Skeletal muscle cell (primary cell): ENCODE measurements at regions not wholly inside any gene's neighbourhood (a gene's known extent, or its start where the extent isn't known, plus 50 kb on each side); places are given as distances from the start of the nearest gene placed in this dataset.

ENCODE experiments used
- DNase-seq: peaks from one replicate; pipeline ENCODE4 v3.0.0-alpha.2; 2010; ENCODE audit warnings: low read depth
- H3K4me3 ChIP-seq: 2 replicates; pipeline ENCODE4 v1.5.1; 2011; ENCODE audit warnings: low read depth, mild to moderate bottlenecking, control low read depth, low read length, moderate library complexity

DNA sequence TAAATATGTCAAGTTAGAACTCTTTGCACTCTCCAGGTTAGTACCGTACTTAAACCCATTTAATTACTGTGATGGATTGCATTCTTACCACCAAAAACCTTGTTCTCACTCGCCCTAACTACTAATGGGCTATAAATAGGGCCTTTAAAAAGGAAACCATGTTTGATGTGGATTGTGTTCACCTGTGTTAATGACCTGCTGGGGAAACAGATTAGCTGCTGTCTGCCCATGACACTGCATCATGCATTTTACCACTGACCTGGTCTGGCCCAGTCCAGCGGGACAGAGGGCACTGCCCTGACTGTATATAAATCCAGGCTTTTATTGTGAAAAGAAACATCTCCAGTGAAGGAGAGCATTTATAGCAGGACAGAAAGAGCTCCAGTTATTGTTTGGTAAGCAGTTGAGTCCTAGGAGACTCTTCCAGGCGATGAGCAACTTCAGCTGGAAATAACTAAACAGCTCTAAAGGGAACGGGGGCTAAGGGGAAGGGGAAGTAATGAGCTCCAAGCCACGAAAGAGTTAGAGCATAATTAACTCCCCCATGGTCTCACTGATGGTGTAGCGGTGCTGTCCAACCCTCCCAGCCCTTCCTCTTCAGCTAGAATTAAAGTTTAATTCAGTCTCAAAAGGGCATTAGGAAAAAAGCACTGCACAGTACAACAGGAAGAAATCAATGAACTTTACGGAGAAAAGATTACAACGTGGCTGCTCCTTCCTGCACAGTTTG, 303.1 kb downstream of the ENC1 start:
- H3K4me3 ChIP-seq = no peak overlapping the region

DNA sequence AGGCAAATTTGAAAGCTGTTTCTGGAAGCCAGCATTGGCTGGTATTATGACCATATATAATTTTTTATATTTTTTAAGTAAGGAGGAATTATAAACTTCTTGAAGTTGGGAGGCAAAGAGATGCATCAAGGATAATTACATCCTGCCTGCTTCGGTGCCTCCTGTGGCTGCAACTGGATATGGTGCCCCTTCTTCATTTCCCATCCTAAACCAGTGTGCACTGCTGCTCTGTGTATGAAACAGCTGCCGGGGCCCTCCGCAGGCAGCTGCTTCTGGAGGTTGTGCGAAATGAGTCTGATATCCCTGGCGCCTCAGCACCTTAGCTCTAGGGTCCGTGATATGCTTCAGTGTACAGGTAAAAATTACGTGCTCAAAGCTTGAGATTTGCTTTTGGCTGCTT, 304.2 kb downstream of the ENC1 start:
- no peak for DNase-seq
- H3K4me3 ChIP-seq = no peak overlapping the region

More for the DNA sequence above, 303.1 kb downstream of the ENC1 start:
- DNase-seq = no peak

DNA sequence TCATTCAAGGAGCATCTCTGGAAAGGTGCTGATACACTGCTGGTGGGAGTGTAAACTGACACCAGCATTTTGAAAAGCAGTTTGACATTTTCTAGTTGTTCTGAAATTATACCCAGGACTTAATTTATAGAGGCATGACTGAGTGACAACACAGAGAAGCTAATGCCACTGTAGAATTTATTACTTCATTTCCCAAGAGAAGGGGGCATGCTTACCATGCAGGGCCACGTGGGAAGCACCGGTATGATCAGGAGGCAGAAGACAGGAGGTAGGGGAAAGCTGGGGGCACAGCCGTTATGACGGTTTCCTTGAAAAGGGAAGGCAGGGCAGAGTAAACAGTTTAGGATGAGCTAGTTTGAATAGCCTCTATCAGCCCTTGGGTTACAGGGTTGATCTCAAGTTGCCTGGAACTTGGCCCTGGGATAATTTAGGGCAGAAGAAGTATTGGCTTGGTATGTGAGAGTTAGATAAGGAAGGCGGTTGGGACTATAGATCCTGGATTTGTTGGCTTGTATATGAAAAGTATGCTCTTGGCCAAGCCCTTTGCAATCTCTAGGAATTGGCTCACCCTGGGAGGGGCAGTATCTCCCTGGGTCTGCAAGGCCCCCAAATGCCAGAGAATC, 305.7 kb downstream of the ENC1 start:
- H3K4me3 ChIP-seq = no peak overlapping the region
- no peak for DNase-seq

DNA sequence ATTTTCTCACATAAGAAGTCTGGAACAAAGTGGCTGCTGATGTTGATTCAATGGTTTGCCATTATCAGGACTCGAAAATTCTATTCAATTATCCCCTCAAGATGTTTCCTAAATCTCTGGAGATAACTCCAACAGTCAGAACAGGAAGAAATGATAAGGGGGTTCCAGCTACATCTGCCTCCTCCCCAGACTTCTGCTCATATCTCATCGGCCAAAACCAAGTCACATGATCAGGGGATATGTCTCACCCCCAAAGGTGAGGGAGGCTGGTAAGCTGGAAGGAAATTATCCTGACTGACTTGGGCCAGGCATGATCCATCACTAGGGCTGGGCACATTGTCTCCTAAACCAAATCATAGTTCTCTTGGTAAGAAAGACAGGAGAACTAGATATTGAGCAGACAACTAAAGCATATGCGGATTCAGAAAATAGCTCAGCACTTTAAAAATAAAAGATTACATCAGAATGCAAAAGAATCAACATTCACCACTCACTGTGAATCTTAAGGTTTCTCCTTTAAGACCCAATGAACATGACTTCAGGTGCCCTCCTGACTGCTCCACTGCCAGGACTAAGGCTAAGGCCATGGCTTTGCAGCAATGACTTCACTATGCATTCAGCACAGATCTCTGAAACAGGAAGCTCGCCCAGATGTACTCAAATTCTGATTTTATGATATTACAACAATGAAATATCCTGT, 306.3 kb downstream of the ENC1 start:
- H3K4me3 ChIP-seq = no peak overlapping the region
- no peak for DNase-seq

DNA sequence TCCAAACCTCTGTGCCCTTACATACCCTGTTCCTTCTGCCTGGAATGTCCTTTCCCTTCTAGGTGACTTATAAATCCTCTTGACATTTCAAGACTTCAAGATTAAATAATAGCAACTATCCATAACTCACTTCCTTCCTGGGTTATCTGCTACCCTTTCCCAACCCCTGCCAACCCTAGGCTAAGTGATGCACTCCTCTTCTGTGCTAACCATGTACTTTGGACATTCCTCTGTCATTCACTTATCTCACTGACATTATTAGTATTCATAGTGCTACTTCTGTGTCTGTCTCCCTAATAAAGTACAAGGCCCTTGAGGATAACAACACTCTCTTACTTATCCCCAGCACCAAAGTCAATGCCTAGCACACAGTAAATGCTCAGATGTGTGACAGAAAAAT, 307.1 kb downstream of the ENC1 start:
- DNase-seq = no peak
- no peak overlapping the region for H3K4me3 ChIP-seq

DNA sequence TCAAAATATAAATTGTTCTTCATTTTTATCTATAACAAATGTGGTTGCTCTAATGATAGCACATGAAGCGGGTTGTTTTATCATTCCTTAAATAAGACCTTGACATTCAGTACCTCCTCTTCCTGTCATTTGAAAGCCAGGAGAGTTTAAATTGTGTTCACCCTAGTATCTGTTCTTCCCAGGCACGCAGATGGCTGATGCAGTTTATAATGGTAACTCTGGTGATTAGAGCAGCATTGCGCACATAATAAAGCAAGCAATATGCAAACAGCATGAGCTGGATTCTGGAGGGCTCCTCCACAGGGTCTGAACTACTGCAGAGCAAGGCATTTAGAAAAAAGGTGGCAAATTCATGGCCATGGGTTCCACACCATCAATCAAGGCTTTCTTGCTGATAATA, 307.8 kb downstream of the ENC1 start:
- H3K4me3 ChIP-seq = no peak overlapping the region

DNA sequence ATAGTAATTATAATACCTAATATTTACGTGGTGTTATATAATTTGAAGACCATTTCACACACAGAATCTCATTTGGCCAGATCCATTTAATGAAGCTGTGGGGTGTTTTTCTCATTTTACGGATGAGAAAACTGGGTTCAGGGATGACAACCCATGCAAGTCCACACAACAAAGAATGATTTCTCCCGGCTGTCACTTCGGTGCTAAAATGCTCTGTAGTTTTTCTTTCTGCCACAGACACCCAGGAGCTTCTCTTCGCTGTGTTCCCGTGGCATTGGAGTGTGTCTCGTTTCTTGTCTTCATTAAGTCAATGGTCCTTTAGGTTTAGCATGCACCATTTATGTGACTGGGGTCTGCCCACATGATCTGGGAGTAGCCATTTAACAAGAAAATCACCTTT, 308.5 kb downstream of the ENC1 start:
- no peak overlapping the region for H3K4me3 ChIP-seq
- DNase-seq = no peak

More for the DNA sequence above, 307.8 kb downstream of the ENC1 start:
- DNase-seq = no peak

DNA sequence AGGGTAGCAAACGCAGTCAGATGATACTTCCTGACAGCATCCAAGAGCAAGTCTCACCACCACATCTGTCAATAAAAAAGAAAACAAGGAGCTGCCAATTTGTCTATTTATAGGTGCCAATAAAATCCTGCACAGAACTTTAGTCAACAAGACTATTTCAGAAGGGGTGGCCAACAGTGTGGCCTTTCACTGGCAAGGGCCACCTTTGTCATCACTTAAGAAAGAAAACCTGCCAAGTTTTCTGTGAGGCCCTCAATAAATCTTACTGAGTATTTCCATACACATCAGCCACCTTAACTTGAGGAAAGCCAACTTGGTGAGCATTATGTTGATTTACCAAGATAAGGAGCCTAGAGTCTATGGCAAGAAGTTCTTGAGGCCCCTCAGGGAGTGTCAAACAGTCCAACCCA, 312.3 kb downstream of the ENC1 start:
- no peak for DNase-seq
- H3K4me3 ChIP-seq = no peak overlapping the region

DNA sequence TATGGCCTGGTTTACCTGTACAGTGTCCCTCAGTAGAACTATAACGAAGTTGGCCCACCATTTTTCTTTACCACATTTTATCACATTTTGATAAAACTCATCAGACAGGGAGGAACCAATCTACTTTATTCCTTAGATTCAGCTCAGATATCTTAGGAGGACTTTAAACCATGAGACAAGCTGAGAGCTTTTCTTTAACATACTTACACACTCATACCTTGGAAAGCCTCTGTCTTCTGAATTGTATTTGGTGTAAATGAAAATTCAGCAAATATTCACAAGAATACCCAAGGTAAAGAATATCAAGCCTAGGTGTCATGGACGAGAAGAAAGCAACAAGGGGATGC, 313.2 kb downstream of the ENC1 start:
- no peak overlapping the region for H3K4me3 ChIP-seq
- no peak for DNase-seq

DNA sequence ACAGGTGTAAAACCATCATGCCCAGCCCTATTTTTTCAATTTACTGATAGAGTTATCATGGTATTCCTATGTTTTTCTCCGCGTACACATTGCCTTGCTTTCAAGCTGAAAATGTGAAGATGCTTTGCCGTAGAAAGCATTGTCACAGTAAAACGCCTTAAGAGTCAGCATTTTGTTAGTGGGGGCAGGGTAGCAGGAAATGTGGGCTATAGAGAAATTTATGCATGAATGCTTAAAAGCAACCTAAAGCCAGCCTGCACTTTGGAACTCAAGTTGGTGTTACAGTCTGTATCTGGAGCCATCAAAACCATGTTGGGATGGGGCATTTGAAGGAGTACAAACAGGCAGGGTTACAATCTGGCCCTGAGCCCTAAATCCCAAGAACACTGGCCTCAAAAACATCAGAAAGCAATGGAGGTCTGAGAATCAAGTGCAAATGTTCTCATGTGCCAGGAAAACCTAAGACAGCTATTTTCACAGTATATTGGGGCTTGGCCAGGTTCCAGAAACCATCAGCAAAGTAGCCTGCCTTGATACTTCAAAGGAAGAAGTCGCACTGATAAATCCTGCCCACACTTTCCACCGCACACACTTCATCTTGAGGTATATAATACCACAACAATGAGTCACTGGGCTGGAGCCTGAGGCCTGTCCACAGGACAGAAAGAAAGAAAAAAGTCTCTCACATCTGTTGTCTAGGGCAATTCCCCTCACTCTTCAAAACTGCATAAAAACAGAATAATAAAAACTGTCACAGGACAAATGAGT, 313.8 kb downstream of the ENC1 start:
- peak; percentile 95 for DNase-seq
- no peak overlapping the region for H3K4me3 ChIP-seq

DNA sequence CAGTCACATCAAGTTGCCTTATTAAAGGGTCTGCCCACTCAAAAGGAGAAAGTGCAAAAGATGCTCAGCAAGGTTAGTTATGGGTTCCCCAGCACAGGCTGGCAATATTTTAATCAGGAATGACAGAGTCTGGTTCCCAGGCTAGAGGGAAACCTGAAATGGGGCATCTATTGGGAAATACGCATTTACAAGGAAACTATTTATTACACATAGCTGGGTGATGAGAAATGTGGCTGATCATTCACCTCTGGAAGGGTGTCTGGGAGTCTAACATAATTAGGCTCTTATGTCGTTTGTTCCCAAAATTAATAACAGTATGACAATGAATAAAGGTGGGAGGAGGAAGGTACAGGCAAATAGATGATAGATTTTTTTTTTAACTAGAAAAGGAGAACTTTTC, 314.7 kb downstream of the ENC1 start:
- DNase-seq = no peak
- no peak overlapping the region for H3K4me3 ChIP-seq

DNA sequence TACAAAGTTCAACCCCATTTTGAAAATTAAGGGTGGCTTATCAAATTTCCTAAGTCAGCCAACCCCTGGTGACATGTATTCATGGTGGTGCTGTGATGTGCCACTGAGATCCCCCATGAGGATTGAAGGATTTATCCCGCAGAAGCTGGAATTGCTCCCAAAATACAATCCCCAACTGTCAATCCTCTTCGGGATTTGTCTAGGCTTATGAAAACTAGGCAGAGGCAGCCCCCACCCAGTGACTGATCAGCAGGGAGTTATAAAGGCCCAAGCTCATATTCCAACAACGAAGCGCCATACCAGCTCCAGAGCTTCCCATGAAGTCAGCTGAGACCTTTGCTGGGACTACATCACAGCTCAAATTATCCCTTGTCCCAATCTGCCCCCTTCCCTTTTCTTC, 316.0 kb downstream of the ENC1 start:
- DNase-seq = no peak
- no peak overlapping the region for H3K4me3 ChIP-seq

DNA sequence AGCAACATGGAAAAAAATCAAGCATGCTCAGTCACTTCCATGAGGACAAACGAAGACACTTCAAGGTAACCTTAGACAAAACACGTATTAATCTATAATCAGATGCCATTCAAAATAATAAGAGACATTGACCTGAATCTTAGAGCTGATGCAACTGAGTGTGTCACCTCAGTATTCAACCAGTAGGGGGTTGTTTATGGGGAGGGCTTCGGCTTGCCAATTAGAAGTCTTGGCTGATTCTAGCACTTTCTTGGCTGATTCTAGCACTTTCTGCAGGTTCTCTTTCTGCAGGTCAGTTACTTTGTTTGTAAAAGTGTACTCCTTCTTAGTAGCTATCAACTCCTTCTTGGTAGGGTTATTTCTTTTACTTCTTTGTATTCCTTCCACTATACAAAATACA, 317.6 kb downstream of the ENC1 start:
- DNase-seq = no peak
- no peak overlapping the region for H3K4me3 ChIP-seq

DNA sequence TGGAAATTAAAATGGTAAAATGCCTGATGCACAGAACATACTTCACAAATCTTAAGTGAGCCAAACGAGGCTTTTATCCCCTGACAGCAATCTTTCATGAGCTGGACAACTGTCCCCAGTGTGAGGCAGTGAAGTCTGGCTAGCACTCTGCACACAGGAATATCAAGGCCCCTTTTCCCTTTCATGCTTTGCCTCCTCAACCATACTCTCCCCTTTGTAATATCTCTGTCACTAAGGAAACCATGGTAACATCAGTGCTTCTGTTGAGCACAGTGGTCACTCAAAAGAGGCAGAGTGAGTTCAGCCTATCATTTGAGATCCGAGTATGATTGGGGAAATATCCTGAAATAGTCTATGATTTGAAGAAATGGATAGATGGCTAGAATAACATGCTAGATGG, 318.3 kb downstream of the ENC1 start:
- no peak overlapping the region for H3K4me3 ChIP-seq
- no peak for DNase-seq

DNA sequence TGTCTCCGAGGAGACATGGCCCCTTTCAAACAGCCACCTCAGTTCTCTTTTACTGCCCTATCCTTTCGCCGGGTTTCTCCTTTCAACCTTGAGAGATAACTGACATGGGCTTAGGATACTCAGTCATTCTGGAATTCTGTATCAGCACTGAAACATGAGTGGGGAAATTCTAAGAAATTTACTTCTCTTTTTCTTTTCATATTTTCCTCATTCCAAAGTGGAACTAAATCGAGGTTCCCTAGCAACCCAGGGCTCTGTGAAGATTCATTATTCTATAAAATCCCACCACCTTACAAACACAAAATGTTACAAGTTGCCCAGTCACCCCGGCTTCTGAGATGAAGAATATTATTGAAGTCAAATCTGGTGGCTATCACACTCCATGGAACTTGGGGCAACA, 319.2 kb downstream of the ENC1 start:
- H3K4me3 ChIP-seq = no peak overlapping the region
- DNase-seq = no peak

DNA sequence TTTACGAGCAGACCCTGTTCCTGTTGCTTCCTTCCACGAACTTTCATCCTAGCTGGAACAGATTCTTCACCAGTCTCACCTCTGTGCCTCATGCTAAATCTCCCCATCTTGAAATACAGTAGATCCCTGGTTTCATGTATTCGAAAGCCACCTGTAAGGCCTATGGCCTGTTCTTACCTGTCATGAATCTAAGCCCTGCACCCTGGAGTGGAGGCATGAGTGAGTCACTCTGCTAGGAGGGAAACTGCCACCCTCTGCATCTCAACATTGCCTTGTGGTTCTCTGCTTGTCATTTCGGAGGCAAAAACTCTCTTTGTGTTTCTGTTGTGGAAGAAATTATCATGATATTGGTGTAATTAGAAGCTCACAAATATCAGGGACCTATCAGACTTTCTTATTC, 320.0 kb downstream of the ENC1 start:
- no peak overlapping the region for H3K4me3 ChIP-seq
- no peak for DNase-seq

DNA sequence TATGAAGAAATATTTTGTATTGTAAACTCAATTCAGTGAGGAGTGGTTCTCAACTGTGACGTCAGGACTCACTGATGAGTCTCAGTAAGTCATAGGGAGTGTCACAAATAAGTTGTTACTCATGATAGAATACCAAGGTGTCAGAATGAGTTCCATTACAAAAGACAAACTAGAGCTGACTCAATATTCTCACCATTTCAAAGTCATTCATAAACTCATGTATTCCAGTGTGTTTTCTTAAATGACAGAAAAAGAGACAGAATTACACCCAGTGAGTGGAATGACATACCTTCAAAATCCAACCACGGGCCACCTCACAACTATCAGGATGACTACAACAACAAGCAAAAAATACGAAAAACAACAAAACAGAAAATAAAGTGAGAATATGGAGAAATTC, 321.5 kb downstream of the ENC1 start:
- DNase-seq = no peak
- H3K4me3 ChIP-seq = no peak overlapping the region

DNA sequence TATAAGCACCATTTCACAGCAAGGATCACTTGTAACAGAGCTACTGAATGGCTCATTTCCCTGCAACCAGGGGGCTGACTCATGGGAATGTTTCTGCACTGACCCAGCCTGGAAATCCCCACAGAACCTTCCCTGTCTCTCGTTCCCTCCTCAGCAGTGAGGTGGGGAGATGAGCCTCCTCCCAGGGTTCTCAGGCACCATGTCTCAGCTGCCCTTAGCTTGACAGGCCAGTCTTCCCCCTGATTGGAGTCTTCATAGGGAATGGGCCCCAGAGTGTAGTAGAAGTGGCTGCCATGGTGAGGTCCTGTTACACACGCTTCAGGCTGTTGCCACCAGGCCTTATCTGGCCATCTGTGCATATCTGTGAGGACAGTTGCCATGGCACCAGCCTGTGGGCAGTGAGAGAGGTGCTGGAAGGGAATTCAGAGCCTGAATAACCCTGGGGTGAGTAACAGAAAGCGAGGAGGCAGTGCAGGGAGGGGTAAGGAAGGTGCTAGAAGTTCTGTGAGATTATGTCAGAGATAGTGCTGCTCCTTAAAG, 324.4 kb downstream of the ENC1 start:
- no peak overlapping the region for H3K4me3 ChIP-seq
- DNase-seq = peak; percentile 88

DNA sequence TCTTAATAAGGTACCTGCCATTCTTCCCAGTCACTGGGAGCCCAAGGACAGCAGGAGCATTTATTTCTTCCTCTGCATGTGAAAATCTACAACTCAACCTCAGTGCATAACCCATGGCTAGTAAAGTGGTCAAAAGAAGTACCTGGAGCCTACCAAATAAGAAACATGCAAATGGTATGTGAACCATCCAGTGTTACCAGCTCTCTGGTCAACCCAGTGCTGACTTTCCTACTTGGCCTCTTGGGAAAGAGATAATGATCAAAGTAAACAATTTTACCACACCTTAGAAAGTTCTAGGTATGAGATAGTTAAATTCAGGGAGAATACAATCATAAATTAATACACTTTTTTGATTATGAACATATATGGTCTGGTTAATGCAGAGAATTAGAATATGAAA, 325.6 kb downstream of the ENC1 start:
- H3K4me3 ChIP-seq = no peak overlapping the region
- no peak for DNase-seq

DNA sequence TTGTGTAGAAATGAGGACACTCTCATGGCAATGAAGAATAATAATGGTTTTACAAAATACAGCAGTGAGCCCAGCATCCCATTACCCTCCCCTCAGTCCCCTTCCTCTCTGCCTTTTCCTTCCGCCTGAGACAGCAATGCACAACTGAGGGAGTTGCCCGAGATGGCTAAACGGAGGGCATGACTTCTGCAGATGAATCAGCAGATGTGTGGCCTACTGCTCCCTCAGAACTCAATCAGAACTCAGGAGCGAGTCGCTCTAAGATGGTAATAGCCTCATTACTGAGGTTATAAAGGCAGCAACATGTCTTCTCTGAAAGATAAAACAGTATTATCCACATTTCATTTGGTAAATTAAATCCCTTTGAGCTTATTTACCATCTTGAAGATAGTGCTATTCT, 326.6 kb downstream of the ENC1 start:
- no peak overlapping the region for H3K4me3 ChIP-seq
- no peak for DNase-seq
